DOHH2 (cell line): ENCODE measurements at regions not wholly inside any gene's neighbourhood (a gene's known extent, or its start where the extent isn't known, plus 50 kb on each side); places are given as distances from the start of the nearest gene placed in this dataset.

Source experiments
- CTCF ChIP-seq: fragments of 200-600 bp; sonication (generic); IDR thresholded peaks from one replicate; pipeline ENCODE4 v1.5.1; 2014; ENCODE audit warnings: antibody characterized with exemption, mild to moderate bottlenecking, low read depth, low read length; ENCODE audit not compliant: poor library complexity, severe bottlenecking
- EZH2phosphoT487 ChIP-seq: fragments of 200-600 bp; sonication (generic); IDR thresholded peaks from 2 replicates; pipeline ENCODE4 v1.6.1; 2017; ENCODE audit warnings: borderline replicate concordance, mild to moderate bottlenecking, antibody characterized with exemption, low read length, moderate library complexity, mixed read lengths

GRCh38 chr22:22159384-22159783 lies 85.2 kb upstream of the VPREB1 start:
- TF ChIP-seq CTCF (no peak), EZH2phosphoT487 (no peak)
